PFSK-1 (cell line): ENCODE measurements at regions not wholly inside any gene's neighbourhood (a gene's known extent, or its start where the extent isn't known, plus 50 kb on each side); places are given as distances from the start of the nearest gene placed in this dataset.

Experiments
- POLR2AphosphoS5 ChIP-seq: IDR thresholded peaks from 2 replicates; pipeline ENCODE4 v1.6.1; 2012; ENCODE audit warnings: low read depth, mild to moderate bottlenecking, control low read depth, low read length, moderate library complexity
- TAF1 ChIP-seq: IDR thresholded peaks from 2 replicates; pipeline ENCODE4 v1.6.1; 2012; ENCODE audit warnings: low read length, control low read depth, borderline replicate concordance; ENCODE audit not compliant: insufficient read depth
- TF ChIP-seq, protein P1 (sequence below), 2 experiments: IDR thresholded peaks; 2 replicates each; pipeline versions ENCODE4 v1.6.1 to v1.8.0; 2011 to 2012; ENCODE audit warnings: low read depth in 2 of 2, low read length in 2 of 2, control low read depth in 1 of 2, inconsistent platforms in 1 of 2, mild to moderate bottlenecking in 1 of 2, moderate library complexity in 1 of 2; ENCODE audit not compliant: insufficient read depth in 1 of 2

DNA sequence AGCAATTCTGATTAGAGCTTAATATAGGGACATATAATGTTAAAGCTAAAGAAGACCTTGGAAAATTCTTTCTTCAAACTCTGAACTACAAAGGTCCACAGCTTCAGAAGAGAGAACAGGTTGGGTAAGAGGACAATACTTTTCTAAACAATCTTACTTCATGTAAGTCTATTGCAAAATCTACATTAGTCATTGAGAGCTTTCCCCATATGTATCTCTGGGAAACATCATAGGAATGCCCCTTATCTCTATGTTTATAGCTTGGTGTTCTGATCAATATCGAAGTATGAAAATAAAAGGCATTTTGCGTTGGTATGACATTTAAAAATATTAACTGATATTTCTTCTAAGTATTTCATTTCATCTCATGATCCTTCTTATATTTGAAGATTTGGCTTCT lies 962.6 kb downstream of the AACS start:
- TF ChIP-seq POLR2AphosphoS5 (no peak), TAF1 (no peak)
- TF ChIP-seq, protein P1, sequence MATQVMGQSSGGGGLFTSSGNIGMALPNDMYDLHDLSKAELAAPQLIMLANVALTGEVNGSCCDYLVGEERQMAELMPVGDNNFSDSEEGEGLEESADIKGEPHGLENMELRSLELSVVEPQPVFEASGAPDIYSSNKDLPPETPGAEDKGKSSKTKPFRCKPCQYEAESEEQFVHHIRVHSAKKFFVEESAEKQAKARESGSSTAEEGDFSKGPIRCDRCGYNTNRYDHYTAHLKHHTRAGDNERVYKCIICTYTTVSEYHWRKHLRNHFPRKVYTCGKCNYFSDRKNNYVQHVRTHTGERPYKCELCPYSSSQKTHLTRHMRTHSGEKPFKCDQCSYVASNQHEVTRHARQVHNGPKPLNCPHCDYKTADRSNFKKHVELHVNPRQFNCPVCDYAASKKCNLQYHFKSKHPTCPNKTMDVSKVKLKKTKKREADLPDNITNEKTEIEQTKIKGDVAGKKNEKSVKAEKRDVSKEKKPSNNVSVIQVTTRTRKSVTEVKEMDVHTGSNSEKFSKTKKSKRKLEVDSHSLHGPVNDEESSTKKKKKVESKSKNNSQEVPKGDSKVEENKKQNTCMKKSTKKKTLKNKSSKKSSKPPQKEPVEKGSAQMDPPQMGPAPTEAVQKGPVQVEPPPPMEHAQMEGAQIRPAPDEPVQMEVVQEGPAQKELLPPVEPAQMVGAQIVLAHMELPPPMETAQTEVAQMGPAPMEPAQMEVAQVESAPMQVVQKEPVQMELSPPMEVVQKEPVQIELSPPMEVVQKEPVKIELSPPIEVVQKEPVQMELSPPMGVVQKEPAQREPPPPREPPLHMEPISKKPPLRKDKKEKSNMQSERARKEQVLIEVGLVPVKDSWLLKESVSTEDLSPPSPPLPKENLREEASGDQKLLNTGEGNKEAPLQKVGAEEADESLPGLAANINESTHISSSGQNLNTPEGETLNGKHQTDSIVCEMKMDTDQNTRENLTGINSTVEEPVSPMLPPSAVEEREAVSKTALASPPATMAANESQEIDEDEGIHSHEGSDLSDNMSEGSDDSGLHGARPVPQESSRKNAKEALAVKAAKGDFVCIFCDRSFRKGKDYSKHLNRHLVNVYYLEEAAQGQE (IDR thresholded peaks at IDR 0.05; ENCODE audit: insufficient read depth in 1 of 2, low read depth in 2 of 2, low read length in 2 of 2), result no peak
